ENCODE measurements at regions not wholly inside any gene's neighbourhood (a gene's known extent, or its start where the extent isn't known, plus 50 kb on each side); places are given as distances from the start of the nearest gene placed in this dataset.

DNA sequence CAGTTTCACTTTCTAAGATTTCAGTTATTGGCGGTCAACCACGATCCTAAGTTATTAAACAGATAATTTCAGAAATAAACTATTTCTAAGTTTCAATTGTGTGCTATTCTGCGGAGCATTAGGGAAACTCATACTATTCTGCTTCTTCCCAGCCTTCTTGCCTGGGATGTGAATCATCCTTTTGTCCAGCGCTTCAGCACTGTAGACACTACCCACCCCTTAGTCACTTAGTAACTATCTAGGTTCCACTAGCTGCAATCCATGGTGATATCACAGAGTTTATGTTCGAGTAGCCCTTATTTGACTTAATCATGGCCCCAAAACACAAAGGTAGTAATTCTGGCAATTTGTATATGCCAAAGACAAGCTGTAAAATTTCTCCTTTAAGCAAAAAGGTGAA lies 279.9 kb upstream of the ADAMTS5 start:
- DNase-seq (ENCODE audit: low read depth, low spot score) = no peak
- no peak overlapping the region for H3K9ac ChIP-seq (replicated peaks; ENCODE audit: extremely low read depth, insufficient read depth, low read length)
- ChIA-PET CTCF (no interaction called here), POLR2A (no interaction called here)
- no peaks in the 10 kb centered on the region for H3K27me3 ChIP-seq (ENCODE audit: control insufficient read depth in 2 of 2, insufficient read depth in 2 of 2, low read length in 2 of 2)
- H3K4me3 ChIP-seq (replicated peaks in 1 of 3; ENCODE audit: insufficient read depth in 1 of 3, low read depth in 1 of 3, low read length in 3 of 3) = no peak overlapping the region
- BruUV-seq (replicated peaks) = no TSS peak
- no peak overlapping the region for H3K27ac ChIP-seq (ENCODE audit: insufficient read depth, low read depth, low read length)
- H4K20me1 ChIP-seq (replicated peaks; ENCODE audit: control insufficient read depth, extremely low read depth, insufficient read depth, low read length) = no peaks in the 10 kb centered on the region
- H3K79me2 ChIP-seq (ENCODE audit: control insufficient read depth, insufficient read depth, low read length) = no peaks in the 10 kb centered on the region
- H3K36me3 ChIP-seq (ENCODE audit: control insufficient read depth in 2 of 2, extremely low read depth in 1 of 2, insufficient read depth in 2 of 2, low read length in 2 of 2) = no peaks in the 10 kb centered on the region
- H3K4me2 ChIP-seq (ENCODE audit: insufficient read depth, low read length) = no peak overlapping the region
- no peak overlapping the region for H2AFZ ChIP-seq (ENCODE audit: low read depth, low read length)
- no peak for FAIRE-seq
- H3K4me1 ChIP-seq (ENCODE audit: control insufficient read depth, extremely low read depth, insufficient read depth, low read length) = no peaks in the 10 kb centered on the region
- H3K9me3 ChIP-seq (replicated peaks; ENCODE audit: control insufficient read depth, insufficient read depth, low read length) = no peaks in the 10 kb centered on the region
- intact Hi-C loops (cut with micrococcal nuclease) = no loop called here
- no peaks in the 10 kb centered on the region for H3K9me1 ChIP-seq (replicated peaks; ENCODE audit: control insufficient read depth, extremely low read depth, insufficient read depth, low read length)
- dilution Hi-C loops (cut with MboI; ENCODE audit: extremely low pct_ligation_motif_present, low sequenced_read_pairs) = no loop called here
- no peak for TF ChIP-seq EZH2 (IDR thresholded peaks at IDR 0.05; ENCODE audit: borderline replicate concordance, low read depth, low read length, severe bottlenecking)
- TF ChIP-seq JUN (IDR thresholded peaks at IDR 0.05; ENCODE audit: borderline replicate concordance, insufficient read depth, insufficient read length, low read depth) = no peak
- TF ChIP-seq GATA2 (IDR thresholded peaks at IDR 0.05; ENCODE audit: insufficient read depth, insufficient read length, low read depth, low read length) = no peak
- TF ChIP-seq POLR2A (IDR thresholded peaks at IDR 0.05; ENCODE audit: low read depth, low read length) = no peak
- TF ChIP-seq MYC (IDR thresholded peaks at IDR 0.05; ENCODE audit: low read depth, low read length) = no peak

DNA sequence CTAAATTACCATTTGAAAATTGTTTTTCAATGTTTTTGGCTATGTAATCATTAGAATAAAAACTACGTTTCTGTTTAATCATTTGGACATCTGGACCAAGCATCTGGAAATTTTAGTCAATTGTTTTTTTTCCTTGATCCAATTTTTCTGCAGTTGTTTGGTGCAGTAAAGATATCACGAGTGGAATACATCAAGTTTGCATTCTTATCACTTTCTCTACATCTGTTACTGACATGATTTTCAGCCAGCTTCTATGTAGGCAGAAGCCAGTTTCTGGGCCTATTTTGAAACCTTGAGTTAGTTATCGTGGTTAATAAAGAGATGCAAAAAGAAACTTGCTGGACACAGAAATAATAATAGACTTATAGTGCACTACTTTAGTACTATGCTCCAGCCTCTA lies 277.9 kb upstream of the ADAMTS5 start:
- Histone ChIP-seq H2AFZ (ENCODE audit: low read depth, low read length) (no peak overlapping the region), H3K27me3 (ENCODE audit: control insufficient read depth in 2 of 2, insufficient read depth in 2 of 2, low read length in 2 of 2) (no peaks in the 10 kb centered on the region), H3K9me3 (replicated peaks; ENCODE audit: control insufficient read depth, insufficient read depth, low read length) (no peaks in the 10 kb centered on the region), H4K20me1 (replicated peaks; ENCODE audit: control insufficient read depth, extremely low read depth, insufficient read depth, low read length) (no peaks in the 10 kb centered on the region), H3K36me3 (ENCODE audit: control insufficient read depth in 2 of 2, extremely low read depth in 1 of 2, insufficient read depth in 2 of 2, low read length in 2 of 2) (no peaks in the 10 kb centered on the region), H3K4me1 (ENCODE audit: control insufficient read depth, extremely low read depth, insufficient read depth, low read length) (no peaks in the 10 kb centered on the region), H3K4me3 (replicated peaks in 1 of 3; ENCODE audit: insufficient read depth in 1 of 3, low read depth in 1 of 3, low read length in 3 of 3) (no peak overlapping the region), H3K79me2 (ENCODE audit: control insufficient read depth, insufficient read depth, low read length) (no peaks in the 10 kb centered on the region), H3K9ac (replicated peaks; ENCODE audit: extremely low read depth, insufficient read depth, low read length) (no peak overlapping the region), H3K4me2 (ENCODE audit: insufficient read depth, low read length) (no peak overlapping the region), H3K9me1 (replicated peaks; ENCODE audit: control insufficient read depth, extremely low read depth, insufficient read depth, low read length) (no peaks in the 10 kb centered on the region), H3K27ac (ENCODE audit: insufficient read depth, low read depth, low read length) (no peak overlapping the region)
- DNase-seq (ENCODE audit: low read depth, low spot score) = no peak
- BruUV-seq (replicated peaks) = no TSS peak
- dilution Hi-C loops (cut with MboI; ENCODE audit: extremely low pct_ligation_motif_present, low sequenced_read_pairs) = no loop called here
- TF ChIP-seq POLR2AphosphoS5 (IDR thresholded peaks at IDR 0.05; ENCODE audit: insufficient read depth, low read depth, low read length) = no peak
- TF ChIP-seq MYC (IDR thresholded peaks at IDR 0.05; ENCODE audit: low read depth, low read length) = no peak
- TF ChIP-seq POLR2A (IDR thresholded peaks at IDR 0.05; ENCODE audit: low read depth, low read length) = no peak
- TF ChIP-seq GATA2 (IDR thresholded peaks at IDR 0.05; ENCODE audit: insufficient read depth, insufficient read length, low read depth, low read length) = no peak
- no peak for TF ChIP-seq JUN (IDR thresholded peaks at IDR 0.05; ENCODE audit: borderline replicate concordance, insufficient read depth, insufficient read length, low read depth)
- no peak for TF ChIP-seq FOS (IDR thresholded peaks at IDR 0.05; ENCODE audit: borderline replicate concordance, insufficient read depth, low read length)
- FAIRE-seq = no peak
- POLR2A ChIA-PET = no interaction called here
- CTCF ChIA-PET = no interaction called here
- intact Hi-C loops (cut with micrococcal nuclease) = no loop called here
